ENCODE measurements at regions not wholly inside any gene's neighbourhood (a gene's known extent, or its start where the extent isn't known, plus 50 kb on each side); places are given as distances from the start of the nearest gene placed in this dataset.

DNA sequence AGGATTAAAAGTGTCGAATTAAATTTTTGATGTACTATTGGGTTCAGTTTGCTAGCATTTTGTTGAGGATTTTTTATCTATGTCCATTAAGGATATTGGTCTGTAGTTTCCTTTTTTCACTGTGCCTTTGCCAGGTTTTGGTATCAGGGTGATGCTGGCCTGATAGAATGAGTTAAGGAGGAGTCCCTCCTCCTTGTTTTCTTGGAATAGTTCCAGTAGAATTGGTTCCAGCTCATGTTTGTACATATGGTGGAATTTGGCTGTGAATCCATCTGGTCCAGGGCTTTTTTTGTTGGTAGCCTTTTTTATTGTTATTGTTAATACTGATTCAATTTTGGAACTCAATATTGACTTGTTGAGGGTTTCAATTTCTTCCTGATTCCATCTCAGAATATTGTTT lies 141.8 kb downstream of the SIM1 start:
- TF ChIP-seq, protein P1, sequence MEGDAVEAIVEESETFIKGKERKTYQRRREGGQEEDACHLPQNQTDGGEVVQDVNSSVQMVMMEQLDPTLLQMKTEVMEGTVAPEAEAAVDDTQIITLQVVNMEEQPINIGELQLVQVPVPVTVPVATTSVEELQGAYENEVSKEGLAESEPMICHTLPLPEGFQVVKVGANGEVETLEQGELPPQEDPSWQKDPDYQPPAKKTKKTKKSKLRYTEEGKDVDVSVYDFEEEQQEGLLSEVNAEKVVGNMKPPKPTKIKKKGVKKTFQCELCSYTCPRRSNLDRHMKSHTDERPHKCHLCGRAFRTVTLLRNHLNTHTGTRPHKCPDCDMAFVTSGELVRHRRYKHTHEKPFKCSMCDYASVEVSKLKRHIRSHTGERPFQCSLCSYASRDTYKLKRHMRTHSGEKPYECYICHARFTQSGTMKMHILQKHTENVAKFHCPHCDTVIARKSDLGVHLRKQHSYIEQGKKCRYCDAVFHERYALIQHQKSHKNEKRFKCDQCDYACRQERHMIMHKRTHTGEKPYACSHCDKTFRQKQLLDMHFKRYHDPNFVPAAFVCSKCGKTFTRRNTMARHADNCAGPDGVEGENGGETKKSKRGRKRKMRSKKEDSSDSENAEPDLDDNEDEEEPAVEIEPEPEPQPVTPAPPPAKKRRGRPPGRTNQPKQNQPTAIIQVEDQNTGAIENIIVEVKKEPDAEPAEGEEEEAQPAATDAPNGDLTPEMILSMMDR (IDR thresholded peaks at IDR 0.05): no peak
- TF ChIP-seq POLR2A (IDR thresholded peaks at IDR 0.05): no peak
